Esophagus muscularis mucosa (tissue), 4 donors: ENCODE measurements at regions not wholly inside any gene's neighbourhood (a gene's known extent, or its start where the extent isn't known, plus 50 kb on each side); places are given as distances from the start of the nearest gene placed in this dataset.

Experiments used
- DNase-seq: peaks from one replicate; pipeline ENCODE4 v3.0.0-alpha.2; 2017; ENCODE audit errors: extremely low spot score
- H3K27ac ChIP-seq, 4 donors: fragments of 200-600 bp; sonication (generic); replicated peaks in 1 of 4; 1 replicate in 3 of 4; 2 replicates in 1 of 4; pipeline ENCODE4 v1.5.1; 2016 to 2019; ENCODE audit warnings: mild to moderate bottlenecking in 1 of 4
- H3K27me3 ChIP-seq, 4 donors: fragments of 200-600 bp; sonication (generic); one replicate each; pipeline versions ENCODE4 v1.5.1 to v1.6.0; 2016 to 2019
- H3K36me3 ChIP-seq, 4 donors: fragments of 200-600 bp; sonication (generic); one replicate each; pipeline ENCODE4 v1.5.1; 2016 to 2019
- H3K4me1 ChIP-seq, 4 donors: fragments of 200-600 bp; sonication (generic); one replicate each; pipeline ENCODE4 v1.5.1; 2016 to 2019
- H3K4me3 ChIP-seq, 4 donors: fragments of 200-600 bp; sonication (generic); 1 replicate in 2 of 4; 2 replicates in 2 of 4; pipeline ENCODE4 v1.5.1; 2016 to 2019; ENCODE audit warnings: mild to moderate bottlenecking in 4 of 4, moderate library complexity in 1 of 4
- H3K9me3 ChIP-seq, 4 donors: fragments of 200-600 bp; sonication (generic); 1 replicate in 3 of 4; 2 replicates in 1 of 4; pipeline ENCODE4 v1.5.1; 2016 to 2019
- EP300 ChIP-seq: sonication (generic); formaldehyde crosslinking; IDR thresholded peaks from one replicate; pipeline ENCODE4 v1.6.1; 2017; ENCODE audit warnings: antibody characterized with exemption
- POLR2A ChIP-seq: fragments of 450-650 bp; IDR thresholded peaks from one replicate; pipeline ENCODE4 v1.6.1; 2017; ENCODE audit warnings: antibody characterized with exemption, moderate library complexity, mild to moderate bottlenecking, low read depth
- POLR2AphosphoS5 ChIP-seq, 2 donors: sonication (generic); formaldehyde crosslinking; IDR thresholded peaks; one replicate each; pipeline ENCODE4 v1.6.1; 2017; ENCODE audit warnings: antibody characterized with exemption in 2 of 2
- whole genome bisulfite sequencing: methylation state at CpG from one replicate; pipeline ENCODE4 v1.1.5; 2018; 5-methylcytosine and 5-hydroxymethylcytosine counted together
- intact Hi-C: fragments of 100-400 bp; cut with DNase I; formaldehyde crosslinking; loops from one replicate; pipeline ENCODE4 v1.15.1; 2023
- TF ChIP-seq, protein P1 (sequence below), 3 experiments: fragments of 200-600 bp in 2 of 3; fragments of 450-650 bp in 1 of 3; sonication (generic) in 2 of 3; IDR thresholded peaks; one replicate each; pipeline ENCODE4 v1.5.1; 2017 to 2019; ENCODE audit warnings: antibody characterized with exemption in 3 of 3, mild to moderate bottlenecking in 2 of 3, moderate library complexity in 1 of 3

DNA sequence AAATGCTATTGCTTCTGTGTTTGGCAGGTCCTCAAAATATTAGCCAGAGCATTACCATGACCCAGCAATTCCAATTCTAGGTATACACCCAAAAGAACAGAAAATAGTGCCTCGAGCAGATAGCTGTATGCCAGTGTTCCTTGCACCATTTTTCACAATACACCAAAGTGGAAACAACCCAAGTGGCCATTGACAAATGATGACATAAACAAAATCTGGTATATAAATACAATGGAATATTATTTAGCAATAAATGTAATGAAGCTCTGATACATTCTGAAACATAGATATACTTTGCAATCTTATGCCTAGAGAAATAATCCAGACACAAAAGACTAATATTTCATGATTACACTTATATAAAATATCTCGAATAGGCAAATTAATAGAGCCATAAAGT lies 451.8 kb upstream of the PCDH7 start:
- intact Hi-C loops = no loop called here
- TF ChIP-seq EP300 = no peak
- no peak for TF ChIP-seq POLR2AphosphoS5 (IDR thresholded peaks at IDR 0.05)
- TF ChIP-seq, protein P1, sequence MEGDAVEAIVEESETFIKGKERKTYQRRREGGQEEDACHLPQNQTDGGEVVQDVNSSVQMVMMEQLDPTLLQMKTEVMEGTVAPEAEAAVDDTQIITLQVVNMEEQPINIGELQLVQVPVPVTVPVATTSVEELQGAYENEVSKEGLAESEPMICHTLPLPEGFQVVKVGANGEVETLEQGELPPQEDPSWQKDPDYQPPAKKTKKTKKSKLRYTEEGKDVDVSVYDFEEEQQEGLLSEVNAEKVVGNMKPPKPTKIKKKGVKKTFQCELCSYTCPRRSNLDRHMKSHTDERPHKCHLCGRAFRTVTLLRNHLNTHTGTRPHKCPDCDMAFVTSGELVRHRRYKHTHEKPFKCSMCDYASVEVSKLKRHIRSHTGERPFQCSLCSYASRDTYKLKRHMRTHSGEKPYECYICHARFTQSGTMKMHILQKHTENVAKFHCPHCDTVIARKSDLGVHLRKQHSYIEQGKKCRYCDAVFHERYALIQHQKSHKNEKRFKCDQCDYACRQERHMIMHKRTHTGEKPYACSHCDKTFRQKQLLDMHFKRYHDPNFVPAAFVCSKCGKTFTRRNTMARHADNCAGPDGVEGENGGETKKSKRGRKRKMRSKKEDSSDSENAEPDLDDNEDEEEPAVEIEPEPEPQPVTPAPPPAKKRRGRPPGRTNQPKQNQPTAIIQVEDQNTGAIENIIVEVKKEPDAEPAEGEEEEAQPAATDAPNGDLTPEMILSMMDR (IDR thresholded peaks at IDR 0.05) = no peak
- TF ChIP-seq POLR2A = no peak

DNA sequence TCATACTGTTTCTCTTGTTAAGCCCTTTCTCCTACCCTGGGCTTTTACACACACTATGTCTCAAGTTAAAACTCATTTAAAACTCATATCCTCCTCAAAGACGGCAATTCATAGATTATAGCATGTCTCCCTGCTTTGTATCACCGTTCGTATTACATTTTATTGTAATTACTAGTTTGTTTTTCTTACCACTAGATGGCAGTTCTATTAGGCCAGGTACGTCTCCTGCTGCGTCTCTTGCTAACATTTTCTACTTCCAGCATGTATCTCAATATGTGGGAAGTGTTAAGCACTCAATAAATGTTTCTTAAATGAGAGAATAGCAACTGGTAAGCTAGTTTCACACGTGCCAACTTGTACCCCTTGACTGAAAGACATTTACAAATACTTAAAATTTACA lies 450.3 kb upstream of the PCDH7 start:
- TF ChIP-seq, protein P1 (IDR thresholded peaks at IDR 0.05) = peak in 1 of 3 experiments; percentile 30
- TF ChIP-seq POLR2A = no peak
- H3K27me3 ChIP-seq = no peaks in the 10 kb centered on the region

More for the DNA sequence above, 451.8 kb upstream of the PCDH7 start:
- H3K9me3 ChIP-seq = peaks cover 0 to 9% (median 1%) of the 10 kb centered on the region in 4 donors
- H3K27ac ChIP-seq = no peak overlapping the region
- no peaks in the 10 kb centered on the region for H3K36me3 ChIP-seq
- H3K4me3 ChIP-seq = no peak overlapping the region
- no peak for DNase-seq
- 76% methylated on average over 2 of the region's 2 CpGs for WGBS
- no peaks in the 10 kb centered on the region for H3K27me3 ChIP-seq
- no peaks in the 10 kb centered on the region for H3K4me1 ChIP-seq

DNA sequence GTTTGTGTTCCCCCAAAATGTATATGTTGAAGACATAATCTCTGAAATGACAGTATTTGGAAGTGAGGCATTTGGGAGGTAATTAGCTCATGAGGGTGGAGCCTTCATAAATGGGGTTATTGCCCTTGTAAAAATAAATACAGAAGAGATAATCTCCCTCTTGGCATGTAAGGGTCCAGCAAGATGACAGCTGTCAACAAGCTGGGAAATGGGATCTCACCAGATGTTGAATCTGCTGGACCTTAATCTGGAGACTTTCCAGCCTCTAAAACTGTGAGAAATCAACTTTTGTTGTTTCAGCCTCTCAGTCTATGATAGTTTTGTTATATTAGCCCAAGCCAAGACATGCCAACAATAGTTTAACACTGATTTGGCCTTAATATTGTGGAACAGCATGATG lies 438.2 kb upstream of the PCDH7 start:
- no peak overlapping the region for H3K4me3 ChIP-seq
- H3K27me3 ChIP-seq = no peaks in the 10 kb centered on the region
- intact Hi-C loops = no loop called here
- H3K27ac ChIP-seq = peak overlapping the region; percentile 13 to 69 (median 45)
- no peak for TF ChIP-seq POLR2A
- no peak for TF ChIP-seq EP300
- TF ChIP-seq, protein P1 (IDR thresholded peaks at IDR 0.05) = no peak
- no peak for TF ChIP-seq POLR2AphosphoS5 (IDR thresholded peaks at IDR 0.05)
- no peak for DNase-seq
- no peaks in the 10 kb centered on the region for H3K9me3 ChIP-seq
- no peaks in the 10 kb centered on the region for H3K36me3 ChIP-seq
- H3K4me1 ChIP-seq = peaks cover 0 to 43% (median 7%) of the 10 kb centered on the region in 4 donors

More for the DNA sequence above, 450.3 kb upstream of the PCDH7 start:
- Histone ChIP-seq H3K36me3 (no peaks in the 10 kb centered on the region), H3K4me3 (no peak overlapping the region), H3K4me1 (no peaks in the 10 kb centered on the region), H3K9me3 (peaks cover 0 to 12% (median 3%) of the 10 kb centered on the region in 4 donors), H3K27ac (no peak overlapping the region)
- intact Hi-C loops = no loop called here
- WGBS = 58% methylated on average over 6 of the region's 6 CpGs
- no peak for DNase-seq

DNA sequence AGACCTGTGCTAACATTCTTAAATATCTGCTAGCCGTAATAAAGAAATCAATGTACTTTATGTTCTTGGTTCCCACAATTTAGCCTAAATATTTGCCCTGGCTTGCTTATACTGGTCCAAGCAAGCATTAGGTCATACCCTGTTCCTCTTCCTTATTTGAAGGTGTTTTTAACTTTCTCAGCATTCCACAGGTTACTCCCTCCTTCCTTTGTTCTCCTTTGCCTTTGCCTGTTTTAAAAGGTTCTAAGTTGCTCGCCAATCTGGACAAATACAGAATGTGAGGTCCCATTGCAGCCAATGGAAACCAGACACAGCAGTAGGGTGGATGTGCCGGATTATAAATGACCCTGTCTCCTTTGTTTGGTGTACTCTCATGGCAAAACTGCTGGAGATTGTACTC lies 436.8 kb upstream of the PCDH7 start:
- H3K9me3 ChIP-seq = no peaks in the 10 kb centered on the region
- H3K36me3 ChIP-seq = no peaks in the 10 kb centered on the region
- peak overlapping the region; percentile 51 to 69 (median 63) for H3K27ac ChIP-seq
- TF ChIP-seq EP300 = no peak
- TF ChIP-seq, protein P1 (IDR thresholded peaks at IDR 0.05) = no peak
- TF ChIP-seq POLR2AphosphoS5 (IDR thresholded peaks at IDR 0.05) = no peak
- TF ChIP-seq POLR2A = no peak
- 78% methylated on average over 3 of the region's 3 CpGs for WGBS
- H3K4me3 ChIP-seq = no peak overlapping the region
- no peak for DNase-seq
- intact Hi-C loops = no loop called here
- H3K4me1 ChIP-seq = peaks cover 0 to 43% (median 7%) of the 10 kb centered on the region in 4 donors
- no peaks in the 10 kb centered on the region for H3K27me3 ChIP-seq

DNA sequence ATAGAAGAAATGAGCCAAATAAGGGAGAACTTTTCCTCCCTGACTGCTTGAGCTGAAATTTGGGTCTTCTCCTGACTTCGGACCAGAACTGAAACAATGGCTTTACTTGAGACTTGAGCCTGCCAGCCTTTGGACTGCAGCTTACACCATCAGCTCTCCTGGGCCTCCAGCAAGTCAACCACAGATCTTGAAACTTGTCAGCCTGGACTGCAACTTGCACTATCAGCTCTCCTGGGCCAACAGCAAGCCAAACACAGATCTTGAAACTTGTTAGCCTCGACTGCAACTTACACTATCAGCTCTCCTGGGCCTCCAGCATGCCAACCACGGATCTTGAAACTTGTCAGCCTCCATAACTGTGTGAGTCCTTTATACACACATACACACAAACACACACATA lies 425.9 kb upstream of the PCDH7 start:
- H3K36me3 ChIP-seq = no peaks in the 10 kb centered on the region
- H3K4me1 ChIP-seq = no peaks in the 10 kb centered on the region
- no peak overlapping the region for H3K4me3 ChIP-seq
- no peaks in the 10 kb centered on the region for H3K9me3 ChIP-seq
- WGBS = 65% methylated on average over 3 of the region's 3 CpGs
- H3K27me3 ChIP-seq = no peaks in the 10 kb centered on the region
- TF ChIP-seq EP300 = no peak
- no peak for TF ChIP-seq POLR2A
- TF ChIP-seq, protein P1 (IDR thresholded peaks at IDR 0.05) = no peak
- no peak for TF ChIP-seq POLR2AphosphoS5 (IDR thresholded peaks at IDR 0.05)
- intact Hi-C loops = no loop called here
- no peak for DNase-seq
- no peak overlapping the region for H3K27ac ChIP-seq
